Breast epithelium (tissue), 3 donors: ENCODE measurements at regions not wholly inside any gene's neighbourhood (a gene's known extent, or its start where the extent isn't known, plus 50 kb on each side); places are given as distances from the start of the nearest gene placed in this dataset.

Experiments
- CTCF ChIP-seq, 3 donors: fragments of 450-650 bp; IDR thresholded peaks; one replicate each; pipeline ENCODE4 v1.5.1; 2016 to 2017; ENCODE audit warnings: antibody characterized with exemption in 3 of 3, mild to moderate bottlenecking in 3 of 3, moderate library complexity in 3 of 3
- POLR2A ChIP-seq: fragments of 450-650 bp; IDR thresholded peaks from one replicate; pipeline ENCODE4 v1.6.1; 2016; ENCODE audit warnings: antibody characterized with exemption, mild to moderate bottlenecking, moderate library complexity

- TF ChIP-seq CTCF (IDR thresholded peaks at IDR 0.05): no peak
- no peak for TF ChIP-seq POLR2A
These were observed 447.9 kb downstream of the DSEL start for GRCh38 chr18:67068608-67069007.
